Esophagus muscularis mucosa (tissue), 4 donors: ENCODE measurements at regions not wholly inside any gene's neighbourhood (a gene's known extent, or its start where the extent isn't known, plus 50 kb on each side); places are given as distances from the start of the nearest gene placed in this dataset.

ENCODE experiments used
- DNase-seq: peaks from one replicate; pipeline ENCODE4 v3.0.0-alpha.2; 2017; ENCODE audit errors: extremely low spot score
- H3K27ac ChIP-seq, 4 donors: fragments of 200-600 bp; sonication (generic); replicated peaks in 1 of 4; 1 replicate in 3 of 4; 2 replicates in 1 of 4; pipeline ENCODE4 v1.5.1; 2016 to 2019; ENCODE audit warnings: mild to moderate bottlenecking in 1 of 4
- H3K27me3 ChIP-seq, 4 donors: fragments of 200-600 bp; sonication (generic); one replicate each; pipeline versions ENCODE4 v1.5.1 to v1.6.0; 2016 to 2019
- H3K36me3 ChIP-seq, 4 donors: fragments of 200-600 bp; sonication (generic); one replicate each; pipeline ENCODE4 v1.5.1; 2016 to 2019
- H3K4me1 ChIP-seq, 4 donors: fragments of 200-600 bp; sonication (generic); one replicate each; pipeline ENCODE4 v1.5.1; 2016 to 2019
- H3K4me3 ChIP-seq, 4 donors: fragments of 200-600 bp; sonication (generic); 1 replicate in 2 of 4; 2 replicates in 2 of 4; pipeline ENCODE4 v1.5.1; 2016 to 2019; ENCODE audit warnings: mild to moderate bottlenecking in 4 of 4, moderate library complexity in 1 of 4
- H3K9me3 ChIP-seq, 4 donors: fragments of 200-600 bp; sonication (generic); 1 replicate in 3 of 4; 2 replicates in 1 of 4; pipeline ENCODE4 v1.5.1; 2016 to 2019
- EP300 ChIP-seq: sonication (generic); formaldehyde crosslinking; IDR thresholded peaks from one replicate; pipeline ENCODE4 v1.6.1; 2017; ENCODE audit warnings: antibody characterized with exemption
- POLR2A ChIP-seq: fragments of 450-650 bp; IDR thresholded peaks from one replicate; pipeline ENCODE4 v1.6.1; 2017; ENCODE audit warnings: antibody characterized with exemption, moderate library complexity, mild to moderate bottlenecking, low read depth
- POLR2AphosphoS5 ChIP-seq, 2 donors: sonication (generic); formaldehyde crosslinking; IDR thresholded peaks; one replicate each; pipeline ENCODE4 v1.6.1; 2017; ENCODE audit warnings: antibody characterized with exemption in 2 of 2
- WGBS: methylation state at CpG from one replicate; pipeline ENCODE4 v1.1.5; 2018; 5-methylcytosine and 5-hydroxymethylcytosine counted together
- intact Hi-C: fragments of 100-400 bp; cut with DNase I; formaldehyde crosslinking; loops from one replicate; pipeline ENCODE4 v1.15.1; 2023
- TF ChIP-seq, protein P1 (sequence below), 3 experiments: fragments of 200-600 bp in 2 of 3; fragments of 450-650 bp in 1 of 3; sonication (generic) in 2 of 3; IDR thresholded peaks; one replicate each; pipeline ENCODE4 v1.5.1; 2017 to 2019; ENCODE audit warnings: antibody characterized with exemption in 3 of 3, mild to moderate bottlenecking in 2 of 3, moderate library complexity in 1 of 3

DNA sequence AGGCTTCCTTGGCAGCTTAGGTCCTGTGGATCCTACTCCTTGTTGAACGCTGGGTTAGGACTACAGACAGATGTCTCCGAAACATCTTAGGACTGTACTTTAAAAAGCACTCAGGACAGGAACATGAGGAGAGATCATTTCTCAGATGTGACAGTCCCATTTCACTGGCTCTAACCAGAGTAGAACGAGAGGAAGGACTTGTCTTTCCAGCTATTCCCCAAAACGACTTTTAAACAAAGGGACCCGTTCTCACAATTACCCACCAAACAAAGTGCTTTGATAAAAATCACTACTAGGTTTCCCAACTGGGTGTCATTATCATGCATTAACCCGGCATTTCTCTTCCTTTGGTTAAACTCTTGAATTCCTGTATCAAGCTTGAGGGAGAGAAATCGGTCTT, 84.7 kb upstream of the BARX2 start:
- TF ChIP-seq POLR2A (no peak), EP300 (no peak), POLR2AphosphoS5 (IDR thresholded peaks at IDR 0.05) (no peak)
- TF ChIP-seq, protein P1, sequence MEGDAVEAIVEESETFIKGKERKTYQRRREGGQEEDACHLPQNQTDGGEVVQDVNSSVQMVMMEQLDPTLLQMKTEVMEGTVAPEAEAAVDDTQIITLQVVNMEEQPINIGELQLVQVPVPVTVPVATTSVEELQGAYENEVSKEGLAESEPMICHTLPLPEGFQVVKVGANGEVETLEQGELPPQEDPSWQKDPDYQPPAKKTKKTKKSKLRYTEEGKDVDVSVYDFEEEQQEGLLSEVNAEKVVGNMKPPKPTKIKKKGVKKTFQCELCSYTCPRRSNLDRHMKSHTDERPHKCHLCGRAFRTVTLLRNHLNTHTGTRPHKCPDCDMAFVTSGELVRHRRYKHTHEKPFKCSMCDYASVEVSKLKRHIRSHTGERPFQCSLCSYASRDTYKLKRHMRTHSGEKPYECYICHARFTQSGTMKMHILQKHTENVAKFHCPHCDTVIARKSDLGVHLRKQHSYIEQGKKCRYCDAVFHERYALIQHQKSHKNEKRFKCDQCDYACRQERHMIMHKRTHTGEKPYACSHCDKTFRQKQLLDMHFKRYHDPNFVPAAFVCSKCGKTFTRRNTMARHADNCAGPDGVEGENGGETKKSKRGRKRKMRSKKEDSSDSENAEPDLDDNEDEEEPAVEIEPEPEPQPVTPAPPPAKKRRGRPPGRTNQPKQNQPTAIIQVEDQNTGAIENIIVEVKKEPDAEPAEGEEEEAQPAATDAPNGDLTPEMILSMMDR (IDR thresholded peaks at IDR 0.05), result no peak
- no peak overlapping the region for H3K4me3 ChIP-seq
- no peaks in the 10 kb centered on the region for H3K9me3 ChIP-seq
- 77% methylated on average over 7 of the region's 7 CpGs for WGBS
- H3K36me3 ChIP-seq, result no peaks in the 10 kb centered on the region
- no peaks in the 10 kb centered on the region for H3K4me1 ChIP-seq
- DNase-seq, result no peak
- H3K27ac ChIP-seq, result no peak overlapping the region
- peaks cover 0 to 25% (median 0%) of the 10 kb centered on the region in 4 donors for H3K27me3 ChIP-seq
- intact Hi-C loops, result no loop called here

DNA sequence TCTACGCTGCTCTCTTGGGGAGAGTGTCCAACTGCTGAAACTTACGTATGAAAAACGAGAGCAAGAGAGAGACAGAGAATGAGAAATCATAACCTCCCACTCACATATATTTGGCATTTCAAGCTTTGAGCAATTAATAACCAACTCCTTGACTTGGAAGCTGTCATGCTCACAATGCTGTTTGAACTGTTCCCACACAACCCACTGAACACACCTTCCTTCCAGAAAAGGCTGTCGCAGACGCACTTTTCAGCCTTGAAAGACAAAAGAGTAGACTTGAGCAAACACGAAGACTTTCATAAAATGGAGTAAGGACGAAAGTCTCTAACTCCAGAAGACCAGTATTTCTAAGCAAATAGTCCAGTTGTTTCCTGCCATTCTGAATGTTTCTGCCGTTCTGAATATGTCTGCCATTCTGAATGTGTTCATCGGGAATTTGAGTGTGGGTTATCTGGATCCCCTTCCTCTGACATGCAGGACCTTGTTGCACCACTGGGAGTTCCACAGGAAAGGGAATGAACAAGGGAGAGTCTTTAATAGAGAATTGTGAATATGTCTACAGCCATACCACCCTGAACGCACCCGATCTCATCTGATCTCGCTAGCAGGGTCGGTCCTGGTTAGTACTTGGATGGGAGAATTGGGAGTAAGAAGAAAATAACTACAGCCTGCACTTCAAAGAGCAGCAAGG, 86.2 kb upstream of the BARX2 start:
- TF ChIP-seq POLR2A, result no peak
- no peak for TF ChIP-seq EP300
- TF ChIP-seq POLR2AphosphoS5 (IDR thresholded peaks at IDR 0.05), result no peak
- TF ChIP-seq, protein P1 (IDR thresholded peaks at IDR 0.05), result no peak
- Histone ChIP-seq H3K4me3 (no peak overlapping the region), H3K27ac (no peak overlapping the region), H3K4me1 (no peaks in the 10 kb centered on the region), H3K36me3 (no peaks in the 10 kb centered on the region), H3K9me3 (no peaks in the 10 kb centered on the region), H3K27me3 (peaks cover 0 to 25% (median 0%) of the 10 kb centered on the region in 4 donors)
- intact Hi-C loops, result no loop called here
- no peak for DNase-seq
- WGBS, result 89% methylated on average over 13 of the region's 13 CpGs

DNA sequence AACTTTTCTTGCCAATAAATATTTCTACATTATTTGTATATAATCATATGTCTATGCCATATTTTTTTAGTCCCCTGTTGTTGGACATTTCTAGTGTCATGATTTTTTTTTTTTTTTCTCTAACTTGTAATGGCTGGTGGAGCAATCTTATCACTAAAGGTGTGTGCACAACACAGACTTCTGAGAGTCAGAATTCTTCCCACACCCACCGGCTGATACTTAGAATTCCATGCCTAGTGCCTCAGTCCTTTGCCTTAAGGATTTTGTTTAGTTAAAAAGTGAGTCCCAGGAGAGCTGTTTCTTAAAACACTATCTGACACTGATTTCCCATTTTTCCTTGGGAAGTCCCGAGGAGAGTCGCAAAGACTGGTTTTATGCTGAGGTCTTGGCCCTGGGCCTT, 87.7 kb upstream of the BARX2 start:
- H3K27ac ChIP-seq, result no peak overlapping the region
- no peaks in the 10 kb centered on the region for H3K36me3 ChIP-seq
- intact Hi-C loops, result no loop called here
- no peaks in the 10 kb centered on the region for H3K9me3 ChIP-seq
- 59% methylated on average over 3 of the region's 3 CpGs for WGBS
- H3K27me3 ChIP-seq, result peaks cover 0 to 25% (median 0%) of the 10 kb centered on the region in 4 donors
- H3K4me3 ChIP-seq, result no peak overlapping the region
- peaks cover 0 to 3% (median 0%) of the 10 kb centered on the region in 4 donors for H3K4me1 ChIP-seq
- TF ChIP-seq, protein P1 (IDR thresholded peaks at IDR 0.05), result no peak
- DNase-seq, result no peak

DNA sequence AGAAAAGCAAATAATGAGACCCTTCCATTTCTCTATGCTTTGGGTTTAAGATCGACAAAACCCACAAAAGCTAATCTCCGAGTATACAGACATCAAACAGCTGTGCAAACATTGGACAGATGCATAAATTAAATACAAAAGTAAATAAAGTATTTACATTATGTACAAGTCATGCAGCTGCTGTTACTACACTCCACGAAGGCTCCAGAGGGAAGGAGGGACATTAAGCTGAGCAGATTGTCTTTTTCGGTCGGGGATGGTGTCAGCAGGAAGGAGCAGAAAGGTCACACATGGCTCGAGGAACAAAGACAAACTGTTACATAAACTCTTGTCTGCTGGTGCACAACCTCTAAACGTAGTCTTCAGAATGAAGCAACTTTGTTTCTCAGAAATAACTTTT, 88.8 kb upstream of the BARX2 start:
- Histone ChIP-seq H3K27ac (no peak overlapping the region), H3K4me1 (peaks cover 0 to 3% (median 0%) of the 10 kb centered on the region in 4 donors), H3K4me3 (no peak overlapping the region), H3K9me3 (no peaks in the 10 kb centered on the region), H3K36me3 (no peaks in the 10 kb centered on the region), H3K27me3 (peaks cover 0 to 25% (median 0%) of the 10 kb centered on the region in 4 donors)
- no peak for DNase-seq
- intact Hi-C loops, result no loop called here
- no peak for TF ChIP-seq POLR2A
- TF ChIP-seq, protein P1 (IDR thresholded peaks at IDR 0.05), result no peak
- no peak for TF ChIP-seq EP300
- TF ChIP-seq POLR2AphosphoS5 (IDR thresholded peaks at IDR 0.05), result no peak
- WGBS, result 41% methylated on average over 7 of the region's 7 CpGs

DNA sequence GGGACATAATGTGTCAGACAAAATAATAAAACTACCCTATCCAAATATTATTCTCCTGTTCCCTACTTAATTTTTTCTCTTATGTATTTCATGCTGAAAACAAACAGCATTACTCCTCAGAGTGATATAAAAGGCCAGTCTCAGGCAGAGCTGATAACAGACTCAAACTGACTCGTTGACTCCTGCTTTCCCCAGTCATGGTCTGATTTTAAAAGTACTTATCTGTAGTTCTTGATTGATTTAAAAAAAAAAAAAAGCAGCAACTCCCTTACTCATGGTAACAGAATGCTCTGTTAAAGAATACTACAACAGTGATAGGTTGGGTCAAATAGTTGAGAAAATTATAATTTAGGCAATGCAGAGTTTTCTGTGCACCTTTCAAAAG, 90.3 kb upstream of the BARX2 start:
- intact Hi-C loops, result no loop called here

More for the DNA sequence above, 90.3 kb upstream of the BARX2 start:
- Histone ChIP-seq H3K4me1 (peaks cover 0 to 3% (median under 1%) of the 10 kb centered on the region in 4 donors), H3K9me3 (no peaks in the 10 kb centered on the region), H3K27me3 (peaks cover 0 to 16% (median 0%) of the 10 kb centered on the region in 4 donors), H3K4me3 (no peak overlapping the region), H3K27ac (no peak overlapping the region), H3K36me3 (no peaks in the 10 kb centered on the region)
- WGBS, result 47% methylated on average over 1 of the region's 1 CpG
- TF ChIP-seq EP300, result no peak
- TF ChIP-seq POLR2AphosphoS5 (IDR thresholded peaks at IDR 0.05), result no peak
- no peak for TF ChIP-seq POLR2A
- TF ChIP-seq, protein P1 (IDR thresholded peaks at IDR 0.05), result no peak
- DNase-seq, result no peak
